CD14-positive monocyte (primary cell): ENCODE measurements at regions not wholly inside any gene's neighbourhood (a gene's known extent, or its start where the extent isn't known, plus 50 kb on each side); places are given as distances from the start of the nearest gene placed in this dataset.

Source experiments
- DNase-seq, 3 donors: peaks; one replicate each; pipeline ENCODE4 v3.0.0-alpha.2; 2011 to 2022
- H2AFZ ChIP-seq: 2 replicates; pipeline ENCODE4 v1.6.0; 2012; ENCODE audit warnings: mild to moderate bottlenecking, low read depth, low read length, inconsistent platforms; ENCODE audit not compliant: insufficient read depth, poor library complexity, severe bottlenecking
- H3K27ac ChIP-seq, 2 donors: 1 replicate in 1 of 2; 2 replicates in 1 of 2; pipeline ENCODE4 v1.5.1; 2012 to 2013; ENCODE audit warnings: low read length in 2 of 2, control low read depth in 1 of 2, inconsistent platforms in 1 of 2, low read depth in 1 of 2, mild to moderate bottlenecking in 1 of 2
- H3K27me3 ChIP-seq, 2 donors: one replicate each; pipeline versions ENCODE4 v1.6.0 to v1.6.1; 2011 to 2013; ENCODE audit warnings: low read length in 2 of 2; ENCODE audit not compliant: control insufficient read depth in 2 of 2, insufficient read depth in 2 of 2
- H3K36me3 ChIP-seq, 2 donors: replicated peaks in 1 of 2; 1 replicate in 1 of 2; 2 replicates in 1 of 2; pipeline versions ENCODE4 v1.5.1 to v1.6.1; 2012 to 2013; ENCODE audit warnings: low read length in 2 of 2, control low read depth in 1 of 2, inconsistent platforms in 1 of 2, mild to moderate bottlenecking in 1 of 2; ENCODE audit not compliant: insufficient read depth in 2 of 2, control insufficient read depth in 1 of 2
- H3K4me1 ChIP-seq, 2 donors: 1 replicate in 1 of 2; 2 replicates in 1 of 2; pipeline versions ENCODE4 v1.5.1 to v1.6.1; 2012 to 2013; ENCODE audit warnings: low read length in 2 of 2, control low read depth in 1 of 2, inconsistent platforms in 1 of 2, mild to moderate bottlenecking in 1 of 2, moderate library complexity in 1 of 2; ENCODE audit not compliant: insufficient read depth in 2 of 2, control insufficient read depth in 1 of 2
- H3K4me2 ChIP-seq: replicated peaks from 2 replicates; pipeline ENCODE3; 2012; ENCODE audit warnings: low read length, moderate library complexity, mild to moderate bottlenecking; ENCODE audit not compliant: poor library complexity, severe bottlenecking; ENCODE audit errors: extremely low read depth
- H3K4me3 ChIP-seq, 3 experiments: fragments of 200-600 bp in 1 of 3; sonication (generic) in 1 of 3; replicated peaks in 1 of 3; 1 replicate in 2 of 3; 2 replicates in 1 of 3; pipeline ENCODE4 v1.5.1; 2011 to 2013; ENCODE audit warnings: low read length in 3 of 3, mild to moderate bottlenecking in 3 of 3, control low read depth in 2 of 3, low read depth in 2 of 3, inconsistent platforms in 1 of 3, moderate library complexity in 1 of 3
- H3K79me2 ChIP-seq: 2 replicates; pipeline ENCODE4 v1.6.0; 2012; ENCODE audit warnings: mild to moderate bottlenecking, control low read depth, inconsistent platforms, low read length, moderate library complexity; ENCODE audit not compliant: insufficient read depth
- H3K9ac ChIP-seq: 2 replicates; pipeline ENCODE4 v1.6.0; 2017; ENCODE audit warnings: low read length, mild to moderate bottlenecking; ENCODE audit not compliant: insufficient read depth, poor library complexity, severe bottlenecking
- H3K9me3 ChIP-seq, 2 donors: replicated peaks in 1 of 2; 1 replicate in 1 of 2; 2 replicates in 1 of 2; pipeline versions ENCODE4 v1.5.1 to v1.6.1; 2012 to 2013; ENCODE audit warnings: low read length in 2 of 2, control low read depth in 1 of 2; ENCODE audit not compliant: control insufficient read depth in 1 of 2, insufficient read depth in 1 of 2
- H4K20me1 ChIP-seq: 2 replicates; pipeline ENCODE4 v1.6.0; 2012; ENCODE audit warnings: mild to moderate bottlenecking, low read length, control low read depth, moderate library complexity; ENCODE audit not compliant: insufficient read depth
- H3K27ac Mint-ChIP-seq, 7 donors: one replicate each; pipeline ENCODE4 v1.8.0; 2020; ENCODE audit warnings: mild to moderate bottlenecking in 7 of 7, mixed read lengths in 7 of 7, moderate library complexity in 6 of 7, inconsistent platforms in 2 of 7
- H3K27me3 Mint-ChIP-seq, 3 donors: one replicate each; pipeline ENCODE4 v1.8.0; 2021 to 2022; ENCODE audit warnings: low read depth in 3 of 3, mild to moderate bottlenecking in 3 of 3, mixed read lengths in 3 of 3, moderate library complexity in 3 of 3, inconsistent platforms in 1 of 3
- H3K36me3 Mint-ChIP-seq, 2 donors: one replicate each; pipeline ENCODE4 v1.8.0; 2020; ENCODE audit warnings: mixed read lengths in 2 of 2, inconsistent platforms in 1 of 2, mild to moderate bottlenecking in 1 of 2
- H3K4me1 Mint-ChIP-seq: one replicate; pipeline ENCODE4 v1.8.0; 2020; ENCODE audit warnings: mild to moderate bottlenecking, mixed read lengths
- H3K4me3 Mint-ChIP-seq, 2 donors: one replicate each; pipeline ENCODE4 v1.8.0; 2020; ENCODE audit warnings: mild to moderate bottlenecking in 2 of 2, mixed read lengths in 2 of 2, moderate library complexity in 1 of 2
- H3K9me3 Mint-ChIP-seq, 7 donors: one replicate each; pipeline ENCODE4 v1.8.0; 2020 to 2022; ENCODE audit warnings: mixed read lengths in 7 of 7, mild to moderate bottlenecking in 6 of 7, moderate library complexity in 6 of 7, inconsistent platforms in 2 of 7
- CTCF ChIP-seq: fragments of 200-600 bp; IDR thresholded peaks from one replicate; pipeline ENCODE4 v1.8.0; 2022; ENCODE audit warnings: antibody characterized with exemption, mild to moderate bottlenecking
- WGBS: methylation state at CpG from one replicate; pipeline ENCODE4 v1.1.5; 2013; ENCODE audit warnings: missing lambda C conversion rate; ENCODE audit not compliant: insufficient coverage; 5-methylcytosine and 5-hydroxymethylcytosine counted together
- intact Hi-C, 2 donors: fragments of 100-400 bp; cut with micrococcal nuclease; formaldehyde crosslinking; loops; one replicate each; pipeline versions ENCODE4 v1.15.0 to v1.15.1; 2023

DNA sequence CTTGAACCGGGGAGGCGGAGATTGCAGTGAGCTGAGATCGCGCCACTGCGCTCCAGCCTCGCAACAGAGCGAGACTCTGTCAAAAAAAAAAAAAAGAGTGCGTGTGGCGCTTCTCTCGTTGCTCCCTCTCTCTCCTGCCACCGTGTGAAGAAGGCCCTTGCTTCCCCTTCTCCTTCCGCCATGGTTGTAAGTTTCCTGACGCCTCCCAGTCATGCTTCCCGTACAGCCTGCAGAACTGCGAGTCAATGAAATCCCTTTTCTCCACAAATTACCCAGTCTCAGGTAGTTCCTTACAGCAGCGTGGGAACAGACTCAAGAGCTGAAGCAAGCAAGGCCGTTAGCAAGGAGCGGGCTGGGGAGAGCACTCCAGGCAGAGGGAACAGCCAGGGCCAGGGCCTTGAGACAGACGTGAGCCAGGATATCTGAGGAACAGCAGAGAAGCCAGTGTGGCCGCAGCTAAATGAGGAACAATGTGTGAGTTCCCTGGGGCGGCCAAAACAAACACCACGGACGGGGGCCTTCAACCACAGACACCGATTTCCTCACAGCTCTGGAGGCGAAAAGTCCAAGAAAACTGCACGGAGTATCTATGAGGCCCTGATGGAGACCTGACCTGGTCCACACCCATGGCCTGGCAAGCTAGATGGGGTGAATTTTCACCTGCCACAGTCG, 54.2 kb upstream of the ETS2 start:
- H3K9me3 Mint-ChIP-seq: peaks cover 7 to 11% (median 9%) of the 10 kb centered on the region in 7 donors
- H3K27me3 Mint-ChIP-seq: peaks cover 1 to 3% (median 2%) of the 10 kb centered on the region in 3 donors
- H3K27ac Mint-ChIP-seq: peak overlapping the region; percentile 95 to 99 (median 98)

More for the DNA sequence above, 54.2 kb upstream of the ETS2 start:
- peak overlapping the region; percentile 58 for H3K9ac ChIP-seq
- WGBS: under 1% methylated on average over 16 of the region's 27 CpGs
- H2AFZ ChIP-seq: peak overlapping the region; percentile 66
- peak overlapping the region; percentile 91 to 94 for H3K27ac ChIP-seq
- H3K36me3 ChIP-seq: no peaks in the 10 kb centered on the region
- TF ChIP-seq CTCF: no peak
- DNase-seq: peak; percentile 85 to 88 (median 87)
- H4K20me1 ChIP-seq: no peaks in the 10 kb centered on the region
- no peaks in the 10 kb centered on the region for H3K36me3 Mint-ChIP-seq
- H3K4me1 ChIP-seq: peaks cover 61 to 62% of the 10 kb centered on the region in 2 donors
- peak overlapping the region in 2 of 3 experiments; percentile 7 to 61 for H3K4me3 ChIP-seq
- intact Hi-C loops: loop anchor here in 1 of 2 donors (5.0 to 10.0 kb wide), 2 partner anchors 56 to 253 kb away; partner anchors contain the start of gene ETS2
- H3K4me3 Mint-ChIP-seq: peak overlapping the region; percentile 56 to 89
- H3K4me2 ChIP-seq: peak overlapping the region; percentile 62
- peaks cover 8 to 9% of the 10 kb centered on the region in 2 donors for H3K9me3 ChIP-seq
- H3K27me3 ChIP-seq: no peaks in the 10 kb centered on the region
- H3K79me2 ChIP-seq: no peaks in the 10 kb centered on the region
- H3K4me1 Mint-ChIP-seq: peaks cover 68% of the 10 kb centered on the region
